Transverse colon (tissue), 1 donor: ENCODE measurements at regions not wholly inside any gene's neighbourhood (a gene's known extent, or its start where the extent isn't known, plus 50 kb on each side); places are given as distances from the start of the nearest gene placed in this dataset.

ENCODE experiments used
- EP300 ChIP-seq: sonication (generic); formaldehyde crosslinking; IDR thresholded peaks from one replicate; pipeline ENCODE4 v1.6.1; 2017; ENCODE audit warnings: antibody characterized with exemption, low read depth
- POLR2A ChIP-seq: fragments of 450-650 bp; IDR thresholded peaks from one replicate; pipeline ENCODE4 v1.6.1; 2016; ENCODE audit warnings: antibody characterized with exemption, mild to moderate bottlenecking, moderate library complexity

DNA sequence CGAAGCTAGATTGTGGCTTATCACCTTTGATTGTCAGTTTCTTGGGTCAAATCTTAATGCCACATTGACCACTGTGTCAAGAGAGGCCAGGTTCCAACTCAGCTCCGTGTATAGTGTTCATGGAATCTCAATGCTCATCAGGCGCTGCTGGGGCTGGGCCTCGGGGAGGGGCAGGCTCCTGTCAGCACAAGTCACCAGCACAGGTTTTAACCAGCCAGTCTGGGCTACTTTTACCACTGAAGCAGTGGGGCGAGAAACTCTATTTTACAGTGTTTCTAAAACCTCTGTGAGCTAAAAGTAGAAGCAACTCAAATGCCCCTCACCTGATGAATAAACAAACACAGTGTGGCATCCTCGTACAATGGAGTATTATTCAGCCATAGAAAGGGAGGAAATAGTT is 118.7 kb upstream of the GJB6 start:
- TF ChIP-seq EP300 (no peak), POLR2A (no peak)
